22Rv1 (cell line): ENCODE measurements at regions not wholly inside any gene's neighbourhood (a gene's known extent, or its start where the extent isn't known, plus 50 kb on each side); places are given as distances from the start of the nearest gene placed in this dataset.

Source experiments
- CTCF ChIP-seq: fragments of 450-650 bp; IDR thresholded peaks from 2 replicates; pipeline ENCODE4 v1.5.1; 2017; ENCODE audit warnings: mild to moderate bottlenecking
- ZFX ChIP-seq: fragments of 450-650 bp; IDR thresholded peaks from 2 replicates; pipeline ENCODE4 v1.6.1; 2017; ENCODE audit warnings: antibody characterized with exemption, borderline replicate concordance

- TF ChIP-seq CTCF, result no peak
- no peak for TF ChIP-seq ZFX
Measured at GRCh38 chrX:87370865-87371264, 146.7 kb upstream of the KLHL4 start.
